ENCODE measurements at regions not wholly inside any gene's neighbourhood (a gene's known extent, or its start where the extent isn't known, plus 50 kb on each side); places are given as distances from the start of the nearest gene placed in this dataset.

DNA sequence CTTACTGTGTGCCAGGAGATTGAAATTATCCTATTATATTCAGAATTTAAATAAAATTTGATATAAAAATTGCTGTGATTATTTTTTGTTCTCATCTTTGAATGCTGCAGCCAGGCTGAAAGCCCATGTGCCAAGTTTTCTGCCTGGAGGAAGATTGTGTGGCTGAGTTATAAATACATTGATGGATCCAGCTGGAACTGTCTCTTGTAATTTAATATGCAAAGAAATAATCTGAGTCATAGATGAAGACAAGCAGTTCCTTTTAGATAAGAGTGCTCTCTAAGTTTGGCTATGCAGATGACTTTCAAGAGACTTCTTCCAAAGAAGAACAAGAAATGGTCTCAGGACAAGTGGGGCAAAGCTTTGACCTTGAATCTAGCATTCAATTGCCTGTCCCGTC, 871.0 kb downstream of the CDH11 start:
- Histone ChIP-seq H3K4me3 (ENCODE audit: low read length in 2 of 2) (no peak overlapping the region), H3K4me1 (ENCODE audit: insufficient read depth, low read length) (no peaks in the 10 kb centered on the region), H3K27ac (ENCODE audit: low read depth, low read length) (no peak overlapping the region), H3K27me3 (ENCODE audit: insufficient read depth, low read length) (no peaks in the 10 kb centered on the region), H3K9me3 (ENCODE audit: control insufficient read depth in 1 of 2, low read length in 2 of 2) (no peaks in the 10 kb centered on the region), H3K36me3 (ENCODE audit: insufficient read depth, low read length) (no peaks in the 10 kb centered on the region)
- DNase-seq = no peak
- ChIA-PET POLR2A (ENCODE audit: partially characterized antibody) (no interaction called here), CTCF (ENCODE audit: partially characterized antibody) (no interaction called here)
- no peak overlapping the region for H3K27ac Mint-ChIP-seq
- no peaks in the 10 kb centered on the region for H3K4me1 Mint-ChIP-seq
- H3K4me3 Mint-ChIP-seq = no peak overlapping the region
- no peaks in the 10 kb centered on the region for H3K27me3 Mint-ChIP-seq
- intact Hi-C loops (cut with micrococcal nuclease) = no loop called here
- H3K9me3 Mint-ChIP-seq = peaks cover 2 to 29% (median 11%) of the 10 kb centered on the region in 8 donors
- H3K36me3 Mint-ChIP-seq = no peaks in the 10 kb centered on the region

DNA sequence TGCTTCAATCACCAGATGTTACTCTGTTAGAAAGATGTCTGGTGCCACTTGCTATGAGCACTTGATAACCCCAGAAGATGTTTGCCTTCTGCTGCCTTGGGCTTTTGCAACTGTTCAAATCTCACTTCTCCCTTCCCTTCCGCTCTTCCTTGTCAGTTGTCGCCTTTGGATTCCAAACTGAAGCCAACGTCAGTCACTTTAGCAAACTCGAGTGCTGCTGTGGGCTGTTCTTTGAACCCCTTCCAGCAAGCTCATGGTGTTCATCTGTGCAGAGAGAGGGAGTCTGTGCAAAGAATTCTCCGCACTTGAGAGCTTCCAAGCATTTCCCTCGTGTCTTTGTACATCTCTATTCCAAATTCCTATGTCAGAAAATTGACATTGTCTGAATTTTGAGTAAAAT, 879.4 kb downstream of the CDH11 start:
- H3K4me1 ChIP-seq (ENCODE audit: insufficient read depth, low read length) = no peaks in the 10 kb centered on the region
- POLR2A ChIA-PET (ENCODE audit: partially characterized antibody) = no interaction called here
- DNase-seq = no peak
- Mint-ChIP-seq H3K27ac (no peak overlapping the region), H3K4me3 (no peak overlapping the region), H3K9me3 (peaks cover 4 to 43% (median 27%) of the 10 kb centered on the region in 8 donors), H3K4me1 (no peaks in the 10 kb centered on the region), H3K36me3 (no peaks in the 10 kb centered on the region), H3K27me3 (no peaks in the 10 kb centered on the region)
- no peaks in the 10 kb centered on the region for H3K36me3 ChIP-seq (ENCODE audit: insufficient read depth, low read length)
- CTCF ChIA-PET (ENCODE audit: partially characterized antibody) = no interaction called here
- no peak overlapping the region for H3K27ac ChIP-seq (ENCODE audit: low read depth, low read length)
- H3K27me3 ChIP-seq (ENCODE audit: insufficient read depth, low read length) = no peaks in the 10 kb centered on the region
- H3K4me3 ChIP-seq (ENCODE audit: low read length in 2 of 2) = no peak overlapping the region
- no peaks in the 10 kb centered on the region for H3K9me3 ChIP-seq (ENCODE audit: control insufficient read depth in 1 of 2, low read length in 2 of 2)
- intact Hi-C loops (cut with micrococcal nuclease) = no loop called here

DNA sequence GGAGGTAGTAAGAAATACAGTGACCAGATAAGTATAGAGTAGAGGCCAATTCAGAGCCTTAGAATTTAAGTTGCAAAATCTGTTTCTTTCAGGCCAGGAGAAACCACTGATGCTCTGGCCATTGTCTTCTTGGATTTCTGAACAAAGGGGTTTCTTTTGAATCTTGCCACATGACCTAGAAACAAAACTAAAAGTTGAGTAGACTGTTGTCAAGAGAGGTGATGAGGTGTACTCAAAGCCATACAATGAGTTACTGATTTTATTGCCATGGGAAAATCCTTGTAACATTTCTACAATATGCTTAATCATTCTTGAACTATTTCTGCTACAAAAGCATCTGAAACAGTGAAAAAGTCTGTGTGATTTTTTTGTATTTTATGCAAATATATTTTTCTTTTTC, 881.3 kb downstream of the CDH11 start:
- intact Hi-C loops (cut with micrococcal nuclease) = no loop called here
- H3K4me3 Mint-ChIP-seq = no peak overlapping the region
- H3K27me3 Mint-ChIP-seq = no peaks in the 10 kb centered on the region
- Histone ChIP-seq H3K4me3 (ENCODE audit: low read length in 2 of 2) (no peak overlapping the region), H3K27ac (ENCODE audit: low read depth, low read length) (no peak overlapping the region), H3K36me3 (ENCODE audit: insufficient read depth, low read length) (no peaks in the 10 kb centered on the region), H3K4me1 (ENCODE audit: insufficient read depth, low read length) (no peaks in the 10 kb centered on the region), H3K27me3 (ENCODE audit: insufficient read depth, low read length) (no peaks in the 10 kb centered on the region), H3K9me3 (ENCODE audit: control insufficient read depth in 1 of 2, low read length in 2 of 2) (no peaks in the 10 kb centered on the region)
- peaks cover 3 to 52% (median 30%) of the 10 kb centered on the region in 8 donors for H3K9me3 Mint-ChIP-seq
- H3K36me3 Mint-ChIP-seq = no peaks in the 10 kb centered on the region
- no peak for DNase-seq
- H3K27ac Mint-ChIP-seq = no peak overlapping the region
- ChIA-PET CTCF (ENCODE audit: partially characterized antibody) (no interaction called here), POLR2A (ENCODE audit: partially characterized antibody) (no interaction called here)
- no peaks in the 10 kb centered on the region for H3K4me1 Mint-ChIP-seq

DNA sequence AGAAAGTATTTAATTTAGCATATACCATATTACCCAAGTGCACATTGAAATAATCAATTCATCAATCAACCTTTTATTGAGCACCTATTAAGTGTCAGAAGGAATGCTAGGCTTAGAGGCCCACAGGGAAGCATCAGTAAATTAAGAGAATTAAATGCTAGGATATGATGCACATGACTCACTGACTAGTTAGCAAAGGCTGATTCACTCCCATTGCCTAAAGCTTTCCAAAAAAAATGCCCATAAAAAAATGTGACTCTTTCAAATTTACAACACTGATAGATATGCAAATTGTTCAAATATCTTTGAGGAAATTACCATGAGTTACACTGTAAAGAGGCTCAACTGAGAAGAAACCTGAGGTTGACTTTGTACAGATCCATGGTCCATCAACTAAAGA, 883.3 kb downstream of the CDH11 start:
- H3K9me3 Mint-ChIP-seq = peaks cover 0 to 56% (median 24%) of the 10 kb centered on the region in 8 donors
- H3K27ac Mint-ChIP-seq = no peak overlapping the region
- no peaks in the 10 kb centered on the region for H3K4me1 Mint-ChIP-seq
- DNase-seq = no peak
- H3K27me3 Mint-ChIP-seq = no peaks in the 10 kb centered on the region
- no peaks in the 10 kb centered on the region for H3K9me3 ChIP-seq (ENCODE audit: control insufficient read depth in 1 of 2, low read length in 2 of 2)
- H3K4me3 Mint-ChIP-seq = no peak overlapping the region
- intact Hi-C loops (cut with micrococcal nuclease) = no loop called here
- H3K36me3 ChIP-seq (ENCODE audit: insufficient read depth, low read length) = no peaks in the 10 kb centered on the region
- H3K4me1 ChIP-seq (ENCODE audit: insufficient read depth, low read length) = no peaks in the 10 kb centered on the region
- POLR2A ChIA-PET (ENCODE audit: partially characterized antibody) = no interaction called here
- no peak overlapping the region for H3K27ac ChIP-seq (ENCODE audit: low read depth, low read length)
- no peaks in the 10 kb centered on the region for H3K27me3 ChIP-seq (ENCODE audit: insufficient read depth, low read length)
- no peak overlapping the region for H3K4me3 ChIP-seq (ENCODE audit: low read length in 2 of 2)
- CTCF ChIA-PET (ENCODE audit: partially characterized antibody) = no interaction called here
- H3K36me3 Mint-ChIP-seq = no peaks in the 10 kb centered on the region

DNA sequence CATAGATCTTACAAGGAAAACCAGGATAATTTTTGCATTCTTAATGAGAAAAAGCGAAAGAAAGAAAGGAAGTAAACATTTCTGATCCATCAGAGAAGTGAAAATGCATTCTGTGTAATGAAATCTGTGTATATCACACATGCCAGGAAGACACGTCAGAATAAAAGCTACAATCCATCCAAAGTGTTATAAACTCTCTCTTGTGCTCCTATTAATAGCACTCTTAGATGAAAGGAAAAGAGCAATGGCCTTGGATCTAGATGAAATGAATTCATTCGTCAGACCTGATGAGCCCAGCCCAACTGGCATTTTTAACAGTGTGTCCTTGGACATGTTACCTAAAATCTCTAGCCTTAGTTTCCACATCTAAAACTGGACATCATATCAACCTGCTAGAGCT, 885.5 kb downstream of the CDH11 start:
- no peak overlapping the region for H3K4me3 ChIP-seq (ENCODE audit: low read length in 2 of 2)
- ChIA-PET CTCF (ENCODE audit: partially characterized antibody) (no interaction called here), POLR2A (ENCODE audit: partially characterized antibody) (no interaction called here)
- Mint-ChIP-seq H3K36me3 (no peaks in the 10 kb centered on the region), H3K4me1 (no peaks in the 10 kb centered on the region), H3K27ac (no peak overlapping the region), H3K4me3 (no peak overlapping the region), H3K9me3 (peaks cover 0 to 46% (median 19%) of the 10 kb centered on the region in 8 donors), H3K27me3 (no peaks in the 10 kb centered on the region)
- no peaks in the 10 kb centered on the region for H3K9me3 ChIP-seq (ENCODE audit: control insufficient read depth in 1 of 2, low read length in 2 of 2)
- no peaks in the 10 kb centered on the region for H3K36me3 ChIP-seq (ENCODE audit: insufficient read depth, low read length)
- DNase-seq = no peak
- H3K4me1 ChIP-seq (ENCODE audit: insufficient read depth, low read length) = no peaks in the 10 kb centered on the region
- H3K27me3 ChIP-seq (ENCODE audit: insufficient read depth, low read length) = no peaks in the 10 kb centered on the region
- no peak overlapping the region for H3K27ac ChIP-seq (ENCODE audit: low read depth, low read length)
- intact Hi-C loops (cut with micrococcal nuclease) = no loop called here

DNA sequence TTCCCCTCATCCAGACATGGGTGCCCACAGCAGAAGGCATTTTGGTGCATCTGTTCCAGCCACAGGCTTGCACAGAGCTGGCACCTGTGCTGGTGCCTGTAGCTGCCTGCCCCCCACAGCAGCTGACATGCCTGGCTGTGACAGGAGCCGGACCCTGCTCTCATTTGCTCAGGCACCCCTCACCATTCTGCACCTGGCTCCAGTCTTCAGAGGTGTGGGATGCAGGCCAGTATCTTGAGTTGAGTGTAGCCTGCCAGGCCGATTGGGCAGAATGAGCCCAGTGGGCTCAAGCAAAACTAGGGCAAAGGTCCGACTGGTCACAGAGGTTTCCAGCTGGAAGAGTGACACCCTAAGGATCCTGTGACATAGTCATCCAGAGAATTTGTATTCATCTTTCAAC, 887.7 kb downstream of the CDH11 start:
- Mint-ChIP-seq H3K4me1 (no peaks in the 10 kb centered on the region), H3K27ac (no peak overlapping the region), H3K4me3 (no peak overlapping the region), H3K9me3 (peaks cover 0 to 43% (median 15%) of the 10 kb centered on the region in 8 donors), H3K27me3 (no peaks in the 10 kb centered on the region), H3K36me3 (no peaks in the 10 kb centered on the region)
- DNase-seq = no peak
- intact Hi-C loops (cut with micrococcal nuclease) = no loop called here
- no peaks in the 10 kb centered on the region for H3K27me3 ChIP-seq (ENCODE audit: insufficient read depth, low read length)
- H3K36me3 ChIP-seq (ENCODE audit: insufficient read depth, low read length) = no peaks in the 10 kb centered on the region
- H3K4me1 ChIP-seq (ENCODE audit: insufficient read depth, low read length) = no peaks in the 10 kb centered on the region
- POLR2A ChIA-PET (ENCODE audit: partially characterized antibody) = no interaction called here
- no peak overlapping the region for H3K4me3 ChIP-seq (ENCODE audit: low read length in 2 of 2)
- no peaks in the 10 kb centered on the region for H3K9me3 ChIP-seq (ENCODE audit: control insufficient read depth in 1 of 2, low read length in 2 of 2)
- no peak overlapping the region for H3K27ac ChIP-seq (ENCODE audit: low read depth, low read length)
- CTCF ChIA-PET (ENCODE audit: partially characterized antibody) = no interaction called here

DNA sequence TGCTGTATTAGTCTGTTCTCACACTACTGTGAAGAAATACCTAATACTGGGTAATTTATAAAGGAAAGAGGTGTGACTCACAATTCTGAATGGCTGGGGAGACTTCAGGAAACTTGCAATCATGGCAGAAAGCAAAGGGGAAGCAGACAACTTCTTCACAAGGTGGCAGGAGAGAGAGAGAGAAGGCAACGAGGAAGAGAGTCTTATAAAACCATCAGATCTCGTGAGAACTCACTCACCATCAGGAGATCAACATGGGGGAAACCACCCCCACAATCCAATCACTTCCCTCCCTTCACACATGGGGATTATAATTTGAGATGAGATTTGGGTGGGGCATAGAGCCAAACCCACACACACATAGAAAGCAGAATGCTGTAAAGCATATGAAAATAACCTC, 896.2 kb downstream of the CDH11 start:
- intact Hi-C loops (cut with micrococcal nuclease) = no loop called here
- no peak overlapping the region for H3K4me3 Mint-ChIP-seq
- Histone ChIP-seq H3K4me1 (ENCODE audit: insufficient read depth, low read length) (no peaks in the 10 kb centered on the region), H3K9me3 (ENCODE audit: control insufficient read depth in 1 of 2, low read length in 2 of 2) (peaks cover 0 to 4% of the 10 kb centered on the region in 2 donors), H3K27ac (ENCODE audit: low read depth, low read length) (no peak overlapping the region), H3K27me3 (ENCODE audit: insufficient read depth, low read length) (no peaks in the 10 kb centered on the region), H3K4me3 (ENCODE audit: low read length in 2 of 2) (no peak overlapping the region), H3K36me3 (ENCODE audit: insufficient read depth, low read length) (no peaks in the 10 kb centered on the region)
- ChIA-PET POLR2A (ENCODE audit: partially characterized antibody) (no interaction called here), CTCF (ENCODE audit: partially characterized antibody) (no interaction called here)
- H3K27me3 Mint-ChIP-seq = no peaks in the 10 kb centered on the region
- no peak overlapping the region for H3K27ac Mint-ChIP-seq
- no peaks in the 10 kb centered on the region for H3K4me1 Mint-ChIP-seq
- peaks cover 5 to 42% (median 20%) of the 10 kb centered on the region in 8 donors for H3K9me3 Mint-ChIP-seq
- no peak for DNase-seq
- no peaks in the 10 kb centered on the region for H3K36me3 Mint-ChIP-seq

DNA sequence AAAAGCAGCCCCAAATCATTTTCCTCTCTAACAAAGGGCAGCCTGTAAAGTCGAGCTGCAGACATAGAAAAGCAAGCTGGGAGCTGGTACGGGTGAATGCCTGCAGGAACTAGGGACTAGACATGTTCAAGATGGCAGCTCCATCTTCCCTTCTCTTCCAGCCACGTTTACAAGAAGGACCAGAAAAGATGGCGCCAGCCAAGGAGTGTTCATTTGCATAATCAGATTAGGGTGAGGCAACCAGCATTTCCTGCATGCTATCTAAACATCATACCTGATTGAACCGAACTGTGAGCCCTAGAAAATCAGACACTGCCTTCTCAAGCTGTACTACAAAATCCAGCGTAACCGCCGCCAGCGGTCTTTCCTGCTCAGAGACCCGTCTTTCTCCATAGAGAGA, 896.8 kb downstream of the CDH11 start:
- Histone ChIP-seq H3K36me3 (ENCODE audit: insufficient read depth, low read length) (no peaks in the 10 kb centered on the region), H3K27me3 (ENCODE audit: insufficient read depth, low read length) (no peaks in the 10 kb centered on the region), H3K4me3 (ENCODE audit: low read length in 2 of 2) (no peak overlapping the region), H3K27ac (ENCODE audit: low read depth, low read length) (no peak overlapping the region), H3K4me1 (ENCODE audit: insufficient read depth, low read length) (no peaks in the 10 kb centered on the region), H3K9me3 (ENCODE audit: control insufficient read depth in 1 of 2, low read length in 2 of 2) (peaks cover 0 to 4% of the 10 kb centered on the region in 2 donors)
- intact Hi-C loops (cut with micrococcal nuclease) = no loop called here
- DNase-seq = no peak
- no peak overlapping the region for H3K4me3 Mint-ChIP-seq
- CTCF ChIA-PET (ENCODE audit: partially characterized antibody) = no interaction called here
- H3K9me3 Mint-ChIP-seq = peaks cover 5 to 42% (median 20%) of the 10 kb centered on the region in 8 donors
- no peaks in the 10 kb centered on the region for H3K4me1 Mint-ChIP-seq
- no peaks in the 10 kb centered on the region for H3K27me3 Mint-ChIP-seq
- POLR2A ChIA-PET (ENCODE audit: partially characterized antibody) = no interaction called here
- H3K36me3 Mint-ChIP-seq = no peaks in the 10 kb centered on the region
- no peak overlapping the region for H3K27ac Mint-ChIP-seq
